WTC11 (cell line): ENCODE measurements at regions not wholly inside any gene's neighbourhood (a gene's known extent, or its start where the extent isn't known, plus 50 kb on each side); places are given as distances from the start of the nearest gene placed in this dataset.

Source experiments
- ATAC-seq: fragments of 200-7000 bp; cut with Tn5 transposase; 2 replicates; pipeline ENCODE4 v1.10.0; 2021; ENCODE audit warnings: mild to moderate bottlenecking, moderate library complexity
- CTCF ChIA-PET: fragments of 300-600 bp; sonication (Branson Sonifier 250); formaldehyde crosslinking; loops from one replicate; lab custom pipeline; 2021; ENCODE audit warnings: antibody characterized with exemption; lab: Charles Lee
- POLR2A ChIA-PET: fragments of 350-600 bp; sonication (Branson Sonifier 250); formaldehyde crosslinking; loops from one replicate; lab custom pipeline; 2021; ENCODE audit warnings: antibody characterized with exemption; lab: Charles Lee
- DNase-seq: peaks from one replicate; pipeline ENCODE4 v3.0.0; 2021; ENCODE audit warnings: low spot score
- H3K27ac Mint-ChIP-seq: 2 replicates; pipeline ENCODE4 v1.8.0; 2021; ENCODE audit warnings: mixed read lengths
- H3K27me3 Mint-ChIP-seq: 2 replicates; pipeline ENCODE4 v1.8.0; 2021; ENCODE audit warnings: low read depth, mild to moderate bottlenecking, moderate library complexity, mixed read lengths
- H3K36me3 Mint-ChIP-seq: 2 replicates; pipeline ENCODE4 v1.8.0; 2021; ENCODE audit warnings: mixed read lengths
- H3K4me1 Mint-ChIP-seq: 2 replicates; pipeline ENCODE4 v1.8.0; 2022; ENCODE audit warnings: mixed read lengths
- H3K4me3 Mint-ChIP-seq: 2 replicates; pipeline ENCODE4 v1.8.0; 2021; ENCODE audit warnings: mild to moderate bottlenecking, moderate library complexity, mixed read lengths
- H3K9me3 Mint-ChIP-seq: 2 replicates; pipeline ENCODE4 v1.8.0; 2021; ENCODE audit warnings: mixed read lengths
- NFE2L1 ChIP-seq: sonication (generic); formaldehyde crosslinking; IDR thresholded peaks from 2 replicates; pipeline ENCODE4 v1.8.1; 2023; ENCODE audit warnings: missing genetic modification reagents
- NR1H2 ChIP-seq: sonication (generic); formaldehyde crosslinking; IDR thresholded peaks from 2 replicates; pipeline ENCODE4 v1.9.0; 2021; ENCODE audit warnings: mild to moderate bottlenecking, moderate library complexity, missing genetic modification reagents
- RELA ChIP-seq: sonication (generic); formaldehyde crosslinking; IDR thresholded peaks from 2 replicates; pipeline ENCODE4 v1.8.1; 2022; ENCODE audit warnings: missing genetic modification reagents, mild to moderate bottlenecking, borderline replicate concordance
- SOX15 ChIP-seq: fragments of 250-450 bp; sonication (Bioruptor Pico); IDR thresholded peaks from 2 replicates; pipeline ENCODE4 v1.9.0; 2021; ENCODE audit warnings: mild to moderate bottlenecking
- SP1 ChIP-seq: sonication (generic); formaldehyde crosslinking; conservative IDR thresholded peaks from 2 replicates; pipeline ENCODE4 v1.8.1; 2022; ENCODE audit warnings: missing genetic modification reagents
- TEAD4 ChIP-seq: sonication (generic); formaldehyde crosslinking; IDR thresholded peaks from 2 replicates; pipeline ENCODE4 v1.8.0; 2022; ENCODE audit warnings: mild to moderate bottlenecking, missing genetic modification reagents
- ZBTB21 ChIP-seq: sonication (generic); formaldehyde crosslinking; IDR thresholded peaks from 2 replicates; pipeline ENCODE4 v1.8.1; 2023; ENCODE audit warnings: mild to moderate bottlenecking, missing genetic modification reagents, borderline replicate concordance
- ZNF232 ChIP-seq: sonication (generic); formaldehyde crosslinking; IDR thresholded peaks from 2 replicates; pipeline ENCODE4 v1.8.0; 2022; ENCODE audit warnings: mild to moderate bottlenecking, missing genetic modification reagents
- ZNF317 ChIP-seq: sonication (generic); formaldehyde crosslinking; IDR thresholded peaks from 2 replicates; pipeline ENCODE4 v1.8.1; 2023; ENCODE audit warnings: low read depth, mild to moderate bottlenecking, moderate library complexity, missing genetic modification reagents, borderline replicate concordance
- ZNF396 ChIP-seq: fragments of 250-450 bp; sonication (Bioruptor Pico); IDR thresholded peaks from 2 replicates; pipeline ENCODE4 v1.8.0; 2021; ENCODE audit warnings: mild to moderate bottlenecking, moderate library complexity, borderline replicate concordance
- ZNF416 ChIP-seq: fragments of 250-450 bp; sonication (Bioruptor Pico); IDR thresholded peaks from 2 replicates; pipeline ENCODE4 v1.9.0; 2021; ENCODE audit warnings: mild to moderate bottlenecking, inconsistent platforms
- TF ChIP-seq, protein P1 (sequence below): sonication (generic); formaldehyde crosslinking; IDR thresholded peaks from 2 replicates; pipeline ENCODE4 v1.8.1; 2022; ENCODE audit warnings: mild to moderate bottlenecking, moderate library complexity, missing genetic modification reagents
- TF ChIP-seq, protein P2 (sequence below): sonication (generic); formaldehyde crosslinking; conservative IDR thresholded peaks from 2 replicates; pipeline ENCODE4 v1.8.1; 2022; ENCODE audit warnings: mild to moderate bottlenecking, missing genetic modification reagents
- TF ChIP-seq, protein P3 (sequence below): sonication (generic); formaldehyde crosslinking; IDR thresholded peaks from 2 replicates; pipeline ENCODE4 v1.8.1; 2023; ENCODE audit warnings: mild to moderate bottlenecking, missing genetic modification reagents, moderate library complexity
- TF ChIP-seq, protein P4 (sequence below): fragments of 250-450 bp; sonication (Bioruptor Pico); IDR thresholded peaks from 2 replicates; pipeline ENCODE4 v1.9.0; 2021; ENCODE audit warnings: mild to moderate bottlenecking
- TF ChIP-seq, protein P5 (sequence below): sonication (generic); formaldehyde crosslinking; IDR thresholded peaks from 2 replicates; pipeline ENCODE4 v1.8.1; 2023; ENCODE audit warnings: mild to moderate bottlenecking, moderate library complexity, missing genetic modification reagents
- TF ChIP-seq, protein P6 (sequence below): sonication (generic); formaldehyde crosslinking; IDR thresholded peaks from 2 replicates; pipeline ENCODE4 v1.8.1; 2022; ENCODE audit warnings: mild to moderate bottlenecking, missing genetic modification reagents, moderate library complexity, borderline replicate concordance
- TF ChIP-seq, protein P7 (sequence below): sonication (generic); formaldehyde crosslinking; IDR thresholded peaks from 2 replicates; pipeline ENCODE4 v1.8.0; 2023; ENCODE audit warnings: mild to moderate bottlenecking, missing genetic modification reagents
- TF ChIP-seq, protein P8 (sequence below): sonication (generic); formaldehyde crosslinking; IDR thresholded peaks from 2 replicates; pipeline ENCODE4 v1.8.1; 2023; ENCODE audit warnings: mild to moderate bottlenecking, missing genetic modification reagents
- TF ChIP-seq, protein P9 (sequence below): fragments of 250-450 bp; sonication (Bioruptor Pico); IDR thresholded peaks from 2 replicates; pipeline ENCODE4 v2.1.2; 2022; ENCODE audit warnings: mild to moderate bottlenecking, moderate library complexity

DNA sequence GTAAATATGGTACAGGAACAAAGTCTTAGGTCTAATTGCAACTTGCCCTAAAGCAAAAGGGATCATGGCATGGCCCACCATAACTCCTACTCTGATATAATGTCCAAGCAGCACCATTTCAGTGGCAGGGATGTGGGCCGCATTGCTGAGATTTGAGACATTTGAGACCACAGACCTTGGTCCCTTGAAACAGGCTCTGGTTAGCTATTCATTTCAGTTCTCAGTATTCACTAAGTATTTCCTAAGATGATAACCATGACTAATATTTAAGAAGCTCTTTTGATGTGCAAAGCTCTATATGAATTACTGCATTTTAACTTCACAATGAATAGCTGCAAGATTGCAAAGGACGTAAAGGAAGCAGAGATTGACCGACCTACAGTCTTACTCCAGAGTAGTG is 471.0 kb downstream of the SHISA9 start:
- TF ChIP-seq, protein P1, sequence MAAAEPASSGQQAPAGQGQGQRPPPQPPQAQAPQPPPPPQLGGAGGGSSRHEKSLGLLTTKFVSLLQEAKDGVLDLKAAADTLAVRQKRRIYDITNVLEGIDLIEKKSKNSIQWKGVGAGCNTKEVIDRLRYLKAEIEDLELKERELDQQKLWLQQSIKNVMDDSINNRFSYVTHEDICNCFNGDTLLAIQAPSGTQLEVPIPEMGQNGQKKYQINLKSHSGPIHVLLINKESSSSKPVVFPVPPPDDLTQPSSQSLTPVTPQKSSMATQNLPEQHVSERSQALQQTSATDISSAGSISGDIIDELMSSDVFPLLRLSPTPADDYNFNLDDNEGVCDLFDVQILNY: no peak
- TF ChIP-seq ZNF232 (CRISPR knock-in tag): no peak
- no peak for TF ChIP-seq TEAD4 (CRISPR knock-in tag)
- TF ChIP-seq RELA (CRISPR knock-in tag): no peak
- TF ChIP-seq, protein P2, sequence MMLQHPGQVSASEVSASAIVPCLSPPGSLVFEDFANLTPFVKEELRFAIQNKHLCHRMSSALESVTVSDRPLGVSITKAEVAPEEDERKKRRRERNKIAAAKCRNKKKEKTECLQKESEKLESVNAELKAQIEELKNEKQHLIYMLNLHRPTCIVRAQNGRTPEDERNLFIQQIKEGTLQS (CRISPR knock-in tag): no peak
- TF ChIP-seq SP1 (CRISPR knock-in tag): no peak
- TF ChIP-seq, protein P3, sequence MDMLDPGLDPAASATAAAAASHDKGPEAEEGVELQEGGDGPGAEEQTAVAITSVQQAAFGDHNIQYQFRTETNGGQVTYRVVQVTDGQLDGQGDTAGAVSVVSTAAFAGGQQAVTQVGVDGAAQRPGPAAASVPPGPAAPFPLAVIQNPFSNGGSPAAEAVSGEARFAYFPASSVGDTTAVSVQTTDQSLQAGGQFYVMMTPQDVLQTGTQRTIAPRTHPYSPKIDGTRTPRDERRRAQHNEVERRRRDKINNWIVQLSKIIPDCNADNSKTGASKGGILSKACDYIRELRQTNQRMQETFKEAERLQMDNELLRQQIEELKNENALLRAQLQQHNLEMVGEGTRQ (CRISPR knock-in tag): no peak
- TF ChIP-seq, protein P4, sequence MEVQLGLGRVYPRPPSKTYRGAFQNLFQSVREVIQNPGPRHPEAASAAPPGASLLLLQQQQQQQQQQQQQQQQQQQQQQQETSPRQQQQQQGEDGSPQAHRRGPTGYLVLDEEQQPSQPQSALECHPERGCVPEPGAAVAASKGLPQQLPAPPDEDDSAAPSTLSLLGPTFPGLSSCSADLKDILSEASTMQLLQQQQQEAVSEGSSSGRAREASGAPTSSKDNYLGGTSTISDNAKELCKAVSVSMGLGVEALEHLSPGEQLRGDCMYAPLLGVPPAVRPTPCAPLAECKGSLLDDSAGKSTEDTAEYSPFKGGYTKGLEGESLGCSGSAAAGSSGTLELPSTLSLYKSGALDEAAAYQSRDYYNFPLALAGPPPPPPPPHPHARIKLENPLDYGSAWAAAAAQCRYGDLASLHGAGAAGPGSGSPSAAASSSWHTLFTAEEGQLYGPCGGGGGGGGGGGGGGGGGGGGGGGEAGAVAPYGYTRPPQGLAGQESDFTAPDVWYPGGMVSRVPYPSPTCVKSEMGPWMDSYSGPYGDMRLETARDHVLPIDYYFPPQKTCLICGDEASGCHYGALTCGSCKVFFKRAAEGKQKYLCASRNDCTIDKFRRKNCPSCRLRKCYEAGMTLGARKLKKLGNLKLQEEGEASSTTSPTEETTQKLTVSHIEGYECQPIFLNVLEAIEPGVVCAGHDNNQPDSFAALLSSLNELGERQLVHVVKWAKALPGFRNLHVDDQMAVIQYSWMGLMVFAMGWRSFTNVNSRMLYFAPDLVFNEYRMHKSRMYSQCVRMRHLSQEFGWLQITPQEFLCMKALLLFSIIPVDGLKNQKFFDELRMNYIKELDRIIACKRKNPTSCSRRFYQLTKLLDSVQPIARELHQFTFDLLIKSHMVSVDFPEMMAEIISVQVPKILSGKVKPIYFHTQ: no peak
- TF ChIP-seq, protein P5, sequence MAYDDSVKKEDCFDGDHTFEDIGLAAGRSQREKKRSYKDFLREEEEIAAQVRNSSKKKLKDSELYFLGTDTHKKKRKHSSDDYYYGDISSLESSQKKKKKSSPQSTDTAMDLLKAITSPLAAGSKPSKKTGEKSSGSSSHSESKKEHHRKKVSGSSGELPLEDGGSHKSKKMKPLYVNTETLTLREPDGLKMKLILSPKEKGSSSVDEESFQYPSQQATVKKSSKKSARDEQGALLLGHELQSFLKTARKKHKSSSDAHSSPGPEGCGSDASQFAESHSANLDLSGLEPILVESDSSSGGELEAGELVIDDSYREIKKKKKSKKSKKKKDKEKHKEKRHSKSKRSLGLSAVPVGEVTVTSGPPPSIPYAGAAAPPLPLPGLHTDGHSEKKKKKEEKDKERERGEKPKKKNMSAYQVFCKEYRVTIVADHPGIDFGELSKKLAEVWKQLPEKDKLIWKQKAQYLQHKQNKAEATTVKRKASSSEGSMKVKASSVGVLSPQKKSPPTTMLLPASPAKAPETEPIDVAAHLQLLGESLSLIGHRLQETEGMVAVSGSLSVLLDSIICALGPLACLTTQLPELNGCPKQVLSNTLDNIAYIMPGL (CRISPR knock-in tag): no peak
- no peak for TF ChIP-seq ZBTB21 (CRISPR knock-in tag)
- TF ChIP-seq ZNF396 (CRISPR knock-in tag): no peak
- TF ChIP-seq SOX15 (CRISPR knock-in tag): no peak
- DNase-seq (no peak), ATAC-seq (no peak)
- Mint-ChIP-seq H3K27me3 (no peaks in the 10 kb centered on the region), H3K4me1 (peaks cover 14% of the 10 kb centered on the region), H3K27ac (no peak overlapping the region), H3K4me3 (no peak overlapping the region), H3K36me3 (peaks cover 41% of the 10 kb centered on the region), H3K9me3 (peaks cover 35% of the 10 kb centered on the region)
- CTCF ChIA-PET: no interaction called here
- POLR2A ChIA-PET: no interaction called here

DNA sequence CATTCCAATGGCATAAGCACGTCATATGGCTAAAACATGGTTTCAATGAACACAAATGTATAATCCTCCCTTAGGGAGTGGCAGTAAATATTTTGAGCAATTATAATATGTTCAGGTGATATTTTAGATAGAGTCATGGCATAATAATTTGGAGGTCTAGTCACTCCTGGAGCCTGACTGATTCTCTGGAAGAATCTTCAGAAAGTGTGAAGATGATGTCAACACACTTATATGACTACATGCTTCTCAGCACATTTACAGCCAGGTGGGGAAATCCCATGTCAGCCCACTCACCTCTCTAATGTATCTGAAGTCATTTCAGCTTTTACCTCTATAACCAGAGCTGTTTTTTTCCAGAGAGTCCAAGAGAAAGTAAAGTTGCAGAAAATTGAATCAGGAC is 474.8 kb downstream of the SHISA9 start:
- H3K36me3 Mint-ChIP-seq: peaks cover 46% of the 10 kb centered on the region
- no peaks in the 10 kb centered on the region for H3K27me3 Mint-ChIP-seq
- ATAC-seq (no peak), DNase-seq (no peak)
- CTCF ChIA-PET: no interaction called here
- H3K27ac Mint-ChIP-seq: no peak overlapping the region
- H3K4me1 Mint-ChIP-seq: peaks cover 9% of the 10 kb centered on the region
- peaks cover 35% of the 10 kb centered on the region for H3K9me3 Mint-ChIP-seq
- POLR2A ChIA-PET: no interaction called here
- H3K4me3 Mint-ChIP-seq: no peak overlapping the region
- TF ChIP-seq, protein P6, sequence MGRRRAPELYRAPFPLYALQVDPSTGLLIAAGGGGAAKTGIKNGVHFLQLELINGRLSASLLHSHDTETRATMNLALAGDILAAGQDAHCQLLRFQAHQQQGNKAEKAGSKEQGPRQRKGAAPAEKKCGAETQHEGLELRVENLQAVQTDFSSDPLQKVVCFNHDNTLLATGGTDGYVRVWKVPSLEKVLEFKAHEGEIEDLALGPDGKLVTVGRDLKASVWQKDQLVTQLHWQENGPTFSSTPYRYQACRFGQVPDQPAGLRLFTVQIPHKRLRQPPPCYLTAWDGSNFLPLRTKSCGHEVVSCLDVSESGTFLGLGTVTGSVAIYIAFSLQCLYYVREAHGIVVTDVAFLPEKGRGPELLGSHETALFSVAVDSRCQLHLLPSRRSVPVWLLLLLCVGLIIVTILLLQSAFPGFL: no peak
- TF ChIP-seq ZBTB21 (CRISPR knock-in tag) (no peak), ZNF416 (no peak), ZNF317 (CRISPR knock-in tag) (no peak), NFE2L1 (CRISPR knock-in tag) (no peak), NR1H2 (CRISPR knock-in tag) (no peak)
- TF ChIP-seq, protein P7, sequence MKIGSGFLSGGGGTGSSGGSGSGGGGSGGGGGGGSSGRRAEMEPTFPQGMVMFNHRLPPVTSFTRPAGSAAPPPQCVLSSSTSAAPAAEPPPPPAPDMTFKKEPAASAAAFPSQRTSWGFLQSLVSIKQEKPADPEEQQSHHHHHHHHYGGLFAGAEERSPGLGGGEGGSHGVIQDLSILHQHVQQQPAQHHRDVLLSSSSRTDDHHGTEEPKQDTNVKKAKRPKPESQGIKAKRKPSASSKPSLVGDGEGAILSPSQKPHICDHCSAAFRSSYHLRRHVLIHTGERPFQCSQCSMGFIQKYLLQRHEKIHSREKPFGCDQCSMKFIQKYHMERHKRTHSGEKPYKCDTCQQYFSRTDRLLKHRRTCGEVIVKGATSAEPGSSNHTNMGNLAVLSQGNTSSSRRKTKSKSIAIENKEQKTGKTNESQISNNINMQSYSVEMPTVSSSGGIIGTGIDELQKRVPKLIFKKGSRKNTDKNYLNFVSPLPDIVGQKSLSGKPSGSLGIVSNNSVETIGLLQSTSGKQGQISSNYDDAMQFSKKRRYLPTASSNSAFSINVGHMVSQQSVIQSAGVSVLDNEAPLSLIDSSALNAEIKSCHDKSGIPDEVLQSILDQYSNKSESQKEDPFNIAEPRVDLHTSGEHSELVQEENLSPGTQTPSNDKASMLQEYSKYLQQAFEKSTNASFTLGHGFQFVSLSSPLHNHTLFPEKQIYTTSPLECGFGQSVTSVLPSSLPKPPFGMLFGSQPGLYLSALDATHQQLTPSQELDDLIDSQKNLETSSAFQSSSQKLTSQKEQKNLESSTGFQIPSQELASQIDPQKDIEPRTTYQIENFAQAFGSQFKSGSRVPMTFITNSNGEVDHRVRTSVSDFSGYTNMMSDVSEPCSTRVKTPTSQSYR (CRISPR knock-in tag): no peak
- TF ChIP-seq, protein P8, sequence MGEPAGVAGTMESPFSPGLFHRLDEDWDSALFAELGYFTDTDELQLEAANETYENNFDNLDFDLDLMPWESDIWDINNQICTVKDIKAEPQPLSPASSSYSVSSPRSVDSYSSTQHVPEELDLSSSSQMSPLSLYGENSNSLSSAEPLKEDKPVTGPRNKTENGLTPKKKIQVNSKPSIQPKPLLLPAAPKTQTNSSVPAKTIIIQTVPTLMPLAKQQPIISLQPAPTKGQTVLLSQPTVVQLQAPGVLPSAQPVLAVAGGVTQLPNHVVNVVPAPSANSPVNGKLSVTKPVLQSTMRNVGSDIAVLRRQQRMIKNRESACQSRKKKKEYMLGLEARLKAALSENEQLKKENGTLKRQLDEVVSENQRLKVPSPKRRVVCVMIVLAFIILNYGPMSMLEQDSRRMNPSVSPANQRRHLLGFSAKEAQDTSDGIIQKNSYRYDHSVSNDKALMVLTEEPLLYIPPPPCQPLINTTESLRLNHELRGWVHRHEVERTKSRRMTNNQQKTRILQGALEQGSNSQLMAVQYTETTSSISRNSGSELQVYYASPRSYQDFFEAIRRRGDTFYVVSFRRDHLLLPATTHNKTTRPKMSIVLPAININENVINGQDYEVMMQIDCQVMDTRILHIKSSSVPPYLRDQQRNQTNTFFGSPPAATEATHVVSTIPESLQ (CRISPR knock-in tag): no peak
- TF ChIP-seq, protein P9, sequence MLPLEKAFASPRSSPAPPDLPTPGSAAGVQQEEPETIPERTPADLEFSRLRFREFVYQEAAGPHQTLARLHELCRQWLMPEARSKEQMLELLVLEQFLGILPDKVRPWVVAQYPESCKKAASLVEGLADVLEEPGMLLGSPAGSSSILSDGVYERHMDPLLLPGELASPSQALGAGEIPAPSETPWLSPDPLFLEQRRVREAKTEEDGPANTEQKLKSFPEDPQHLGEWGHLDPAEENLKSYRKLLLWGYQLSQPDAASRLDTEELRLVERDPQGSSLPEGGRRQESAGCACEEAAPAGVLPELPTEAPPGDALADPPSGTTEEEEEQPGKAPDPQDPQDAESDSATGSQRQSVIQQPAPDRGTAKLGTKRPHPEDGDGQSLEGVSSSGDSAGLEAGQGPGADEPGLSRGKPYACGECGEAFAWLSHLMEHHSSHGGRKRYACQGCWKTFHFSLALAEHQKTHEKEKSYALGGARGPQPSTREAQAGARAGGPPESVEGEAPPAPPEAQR (CRISPR knock-in tag): no peak
